Karpas-422 (cell line): ENCODE measurements at regions not wholly inside any gene's neighbourhood (a gene's known extent, or its start where the extent isn't known, plus 50 kb on each side); places are given as distances from the start of the nearest gene placed in this dataset.

Experiments
- DNase-seq: peaks from one replicate; pipeline ENCODE4 v3.0.0-alpha.2; 2015
- H2AFZ ChIP-seq: fragments of 200-600 bp; sonication (generic); 2 replicates; pipeline ENCODE4 v1.6.1; 2014; ENCODE audit warnings: antibody characterized with exemption, low read length, mixed read lengths
- H3K27ac ChIP-seq: fragments of 200-600 bp; sonication (generic); 2 replicates; pipeline ENCODE4 v1.5.1; 2014; ENCODE audit warnings: mild to moderate bottlenecking, low read length, moderate library complexity
- H3K27me3 ChIP-seq: fragments of 200-600 bp; sonication (generic); 2 replicates; pipeline ENCODE4 v1.6.1; 2014; ENCODE audit warnings: low read length, mixed read lengths
- H3K36me3 ChIP-seq: fragments of 200-600 bp; sonication (generic); 2 replicates; pipeline ENCODE4 v1.6.1; 2014; ENCODE audit warnings: low read length, mixed read lengths; ENCODE audit not compliant: insufficient read depth
- H3K4me1 ChIP-seq: fragments of 200-600 bp; sonication (generic); 2 replicates; pipeline ENCODE4 v1.6.1; 2014; ENCODE audit warnings: mild to moderate bottlenecking, low read length, mixed read lengths
- H3K4me2 ChIP-seq: fragments of 200-600 bp; sonication (generic); 2 replicates; pipeline ENCODE4 v1.6.1; 2014; ENCODE audit warnings: low read length, low read depth, mild to moderate bottlenecking; ENCODE audit not compliant: poor library complexity, severe bottlenecking
- H3K4me3 ChIP-seq: fragments of 200-600 bp; sonication (generic); 2 replicates; pipeline ENCODE4 v1.5.1; 2014; ENCODE audit warnings: mild to moderate bottlenecking, antibody characterized with exemption, low read length, mixed read lengths
- H3K79me2 ChIP-seq: fragments of 200-600 bp; sonication (generic); 2 replicates; pipeline ENCODE4 v1.6.1; 2014; ENCODE audit warnings: mild to moderate bottlenecking, low read length, mixed read lengths
- H3K9ac ChIP-seq: fragments of 200-600 bp; sonication (generic); 2 replicates; pipeline ENCODE4 v1.6.0; 2014; ENCODE audit warnings: low read length
- H3K9me2 ChIP-seq: fragments of 200-600 bp; sonication (generic), shearing (Covaris generic); replicated peaks from 2 replicates; pipeline ENCODE4 v1.6.0; 2014; ENCODE audit warnings: mild to moderate bottlenecking, low read length, moderate library complexity; ENCODE audit not compliant: insufficient read depth
- H3K9me3 ChIP-seq: fragments of 300-700, 200-600 bp; sonication (generic); 2 replicates; pipeline ENCODE4 v1.6.1; 2014; ENCODE audit warnings: low read length, mixed read lengths
- H4K20me1 ChIP-seq: fragments of 200-600 bp; sonication (generic); 2 replicates; pipeline ENCODE4 v1.6.1; 2014; ENCODE audit warnings: mild to moderate bottlenecking, antibody characterized with exemption, low read length, low read depth; ENCODE audit not compliant: insufficient read depth

GRCh38 chr21:19145682-19146293 lies 742.2 kb upstream of the TMPRSS15 start:
- Histone ChIP-seq H3K9me2 (no peaks in the 10 kb centered on the region), H4K20me1 (no peaks in the 10 kb centered on the region), H3K27ac (no peak overlapping the region), H3K4me2 (no peak overlapping the region), H2AFZ (no peak overlapping the region), H3K9ac (no peak overlapping the region), H3K79me2 (no peaks in the 10 kb centered on the region), H3K27me3 (no peaks in the 10 kb centered on the region), H3K4me1 (no peaks in the 10 kb centered on the region), H3K9me3 (peaks cover 39% of the 10 kb centered on the region), H3K4me3 (no peak overlapping the region), H3K36me3 (no peaks in the 10 kb centered on the region)
- DNase-seq = no peak

GRCh38 chr21:19148056-19148455 lies 744.5 kb upstream of the TMPRSS15 start:
- Histone ChIP-seq H2AFZ (no peak overlapping the region), H3K79me2 (no peaks in the 10 kb centered on the region), H3K4me2 (no peak overlapping the region), H3K9me2 (no peaks in the 10 kb centered on the region), H3K27ac (no peak overlapping the region), H3K9me3 (peaks cover 31% of the 10 kb centered on the region), H3K36me3 (no peaks in the 10 kb centered on the region), H3K27me3 (no peaks in the 10 kb centered on the region), H3K4me1 (no peaks in the 10 kb centered on the region), H4K20me1 (no peaks in the 10 kb centered on the region), H3K9ac (no peak overlapping the region), H3K4me3 (no peak overlapping the region)
- no peak for DNase-seq

- Histone ChIP-seq H2AFZ (no peak overlapping the region), H3K4me1 (no peaks in the 10 kb centered on the region), H3K9me2 (no peaks in the 10 kb centered on the region), H3K79me2 (no peaks in the 10 kb centered on the region), H3K36me3 (no peaks in the 10 kb centered on the region), H3K27me3 (no peaks in the 10 kb centered on the region), H3K9ac (no peak overlapping the region), H3K4me3 (no peak overlapping the region), H3K9me3 (peaks cover 32% of the 10 kb centered on the region), H3K4me2 (no peak overlapping the region), H4K20me1 (no peaks in the 10 kb centered on the region), H3K27ac (no peak overlapping the region)
- DNase-seq = no peak
These were observed 768.0 kb upstream of the TMPRSS15 start for GRCh38 chr21:19171585-19171984.

GRCh38 chr21:19181604-19182140 lies 778.1 kb upstream of the TMPRSS15 start:
- H3K4me1 ChIP-seq = no peaks in the 10 kb centered on the region
- H3K79me2 ChIP-seq = no peaks in the 10 kb centered on the region
- H3K27me3 ChIP-seq = no peaks in the 10 kb centered on the region
- peaks cover 39% of the 10 kb centered on the region for H3K9me3 ChIP-seq
- H4K20me1 ChIP-seq = no peaks in the 10 kb centered on the region
- no peak for DNase-seq
- no peaks in the 10 kb centered on the region for H3K36me3 ChIP-seq
- no peak overlapping the region for H3K4me3 ChIP-seq
- no peak overlapping the region for H2AFZ ChIP-seq
- no peak overlapping the region for H3K27ac ChIP-seq
- no peak overlapping the region for H3K4me2 ChIP-seq
- H3K9ac ChIP-seq = no peak overlapping the region
- H3K9me2 ChIP-seq = no peaks in the 10 kb centered on the region

GRCh38 chr21:19197950-19198349 lies 794.4 kb upstream of the TMPRSS15 start:
- Histone ChIP-seq H3K27me3 (no peaks in the 10 kb centered on the region), H3K4me2 (no peak overlapping the region), H3K9me2 (no peaks in the 10 kb centered on the region), H3K4me1 (no peaks in the 10 kb centered on the region), H3K9me3 (peaks cover 30% of the 10 kb centered on the region), H3K4me3 (no peak overlapping the region), H3K27ac (no peak overlapping the region), H2AFZ (no peak overlapping the region), H3K36me3 (no peaks in the 10 kb centered on the region), H3K79me2 (no peaks in the 10 kb centered on the region), H3K9ac (no peak overlapping the region), H4K20me1 (no peaks in the 10 kb centered on the region)
- no peak for DNase-seq

GRCh38 chr21:19198801-19199200 lies 795.2 kb upstream of the TMPRSS15 start:
- no peak overlapping the region for H2AFZ ChIP-seq
- H3K4me2 ChIP-seq = no peak overlapping the region
- no peaks in the 10 kb centered on the region for H4K20me1 ChIP-seq
- peaks cover 30% of the 10 kb centered on the region for H3K9me3 ChIP-seq
- no peak overlapping the region for H3K27ac ChIP-seq
- H3K36me3 ChIP-seq = no peaks in the 10 kb centered on the region
- no peak for DNase-seq
- no peak overlapping the region for H3K4me3 ChIP-seq
- H3K9ac ChIP-seq = no peak overlapping the region
- no peaks in the 10 kb centered on the region for H3K9me2 ChIP-seq
- H3K4me1 ChIP-seq = no peaks in the 10 kb centered on the region
- H3K79me2 ChIP-seq = no peaks in the 10 kb centered on the region
- H3K27me3 ChIP-seq = no peaks in the 10 kb centered on the region

- H3K4me2 ChIP-seq = no peak overlapping the region
- DNase-seq = no peak
These were observed 814.6 kb upstream of the TMPRSS15 start for GRCh38 chr21:19218163-19218562.

GRCh38 chr21:19224090-19224489 lies 820.5 kb upstream of the TMPRSS15 start:
- H3K4me3 ChIP-seq = no peak overlapping the region
- H3K9me3 ChIP-seq = peaks cover 42% of the 10 kb centered on the region
- H3K27me3 ChIP-seq = no peaks in the 10 kb centered on the region
- no peak overlapping the region for H3K4me2 ChIP-seq
- no peaks in the 10 kb centered on the region for H3K4me1 ChIP-seq
- no peaks in the 10 kb centered on the region for H3K9me2 ChIP-seq
- no peak overlapping the region for H3K9ac ChIP-seq
- H3K36me3 ChIP-seq = no peaks in the 10 kb centered on the region
- H3K79me2 ChIP-seq = no peaks in the 10 kb centered on the region
- no peaks in the 10 kb centered on the region for H4K20me1 ChIP-seq
- no peak overlapping the region for H3K27ac ChIP-seq
- DNase-seq = no peak
- no peak overlapping the region for H2AFZ ChIP-seq

More at GRCh38 chr21:19218163-19218562, 814.6 kb upstream of the TMPRSS15 start:
- no peaks in the 10 kb centered on the region for H3K9me2 ChIP-seq
- peaks cover 39% of the 10 kb centered on the region for H3K9me3 ChIP-seq
- H3K27ac ChIP-seq = no peak overlapping the region
- no peaks in the 10 kb centered on the region for H4K20me1 ChIP-seq
- H3K4me1 ChIP-seq = no peaks in the 10 kb centered on the region
- H3K9ac ChIP-seq = no peak overlapping the region
- no peak overlapping the region for H3K4me3 ChIP-seq
- no peaks in the 10 kb centered on the region for H3K36me3 ChIP-seq
- H2AFZ ChIP-seq = no peak overlapping the region
- no peaks in the 10 kb centered on the region for H3K79me2 ChIP-seq
- H3K27me3 ChIP-seq = no peaks in the 10 kb centered on the region
